ENCODE measurements at regions not wholly inside any gene's neighbourhood (a gene's known extent, or its start where the extent isn't known, plus 50 kb on each side); places are given as distances from the start of the nearest gene placed in this dataset.
A peak's percentile ranks its signal among the peaks of the same experiment; 100 is the strongest.
"Not testable (repeated sequence)": the region's sequence is repeated elsewhere in the genome, so short reads cannot be mapped to it uniquely, and the experiment has no call there.

GRCh38 chr17:27365329-27365945 lies 71.5 kb downstream of the WSB1 start:
- DNase-seq = not testable (repeated sequence)

- no peak for DNase-seq
Observed at GRCh38 chr17:27366437-27366836, 72.5 kb downstream of the WSB1 start.

GRCh38 chr17:27367121-27367981 lies 73.4 kb downstream of the WSB1 start:
- DNase-seq = no peak

GRCh38 chr17:27368151-27368795 lies 74.4 kb downstream of the WSB1 start:
- DNase-seq = no peak

- no peak for DNase-seq
Observed at GRCh38 chr17:27368980-27369379, 75.1 kb downstream of the WSB1 start.

GRCh38 chr17:27370776-27371175 lies 76.9 kb downstream of the WSB1 start:
- no peak for DNase-seq

- not testable (repeated sequence) for DNase-seq
Observed at GRCh38 chr17:27373695-27374094, 79.8 kb downstream of the WSB1 start.

GRCh38 chr17:27376637-27377547 lies 79.4 kb upstream of the KSR1 start:
- no peak for DNase-seq

- no peak for DNase-seq
Observed at GRCh38 chr17:27378482-27379175, 77.6 kb upstream of the KSR1 start.

GRCh38 chr17:27379888-27380533 lies 76.2 kb upstream of the KSR1 start:
- DNase-seq = no peak

GRCh38 chr17:27380551-27380950 lies 75.7 kb upstream of the KSR1 start:
- no peak for DNase-seq

GRCh38 chr17:27381007-27381501 lies 75.2 kb upstream of the KSR1 start:
- DNase-seq = peak; percentile 81

GRCh38 chr17:27382025-27382424 lies 74.2 kb upstream of the KSR1 start:
- no peak for DNase-seq

- DNase-seq = no peak
Observed at GRCh38 chr17:27384261-27384701, 72.0 kb upstream of the KSR1 start.

- DNase-seq = no peak
Observed at GRCh38 chr17:27384726-27385125, 71.5 kb upstream of the KSR1 start.

GRCh38 chr17:27385626-27386025 lies 70.6 kb upstream of the KSR1 start:
- DNase-seq = no peak

GRCh38 chr17:27386206-27387075 lies 69.8 kb upstream of the KSR1 start:
- no peak for DNase-seq

GRCh38 chr17:27389542-27390140 lies 66.6 kb upstream of the KSR1 start:
- no peak for DNase-seq

GRCh38 chr17:27390540-27390939 lies 65.7 kb upstream of the KSR1 start:
- DNase-seq = no peak

GRCh38 chr17:27391427-27391826 lies 64.8 kb upstream of the KSR1 start:
- DNase-seq = no peak

Measured in stimulated activated CD4-positive, alpha-beta T cell treated with anti-CD3 and anti-CD28 coated beads, Interleukin-4, amount 100 ng/mL, for 1 hour (primary cell).